Putamen (tissue), 1 donor: ENCODE measurements at regions not wholly inside any gene's neighbourhood (a gene's known extent, or its start where the extent isn't known, plus 50 kb on each side); places are given as distances from the start of the nearest gene placed in this dataset.
"Not testable (repeated sequence)": the region's sequence is repeated elsewhere in the genome, so short reads cannot be mapped to it uniquely, and the experiment has no call there.

Source experiments
- DNase-seq: peaks from one replicate; pipeline ENCODE4 v3.0.0-alpha.2; 2016; ENCODE audit warnings: low spot score

- no peak for DNase-seq
Measured at GRCh38 chr6:27617700-27618689, 145.1 kb upstream of the ZNF184 start.

GRCh38 chr6:27617046-27617687 is 144.3 kb upstream of the ZNF184 start:
- DNase-seq = no peak

GRCh38 chr6:27616328-27617045 is 143.6 kb upstream of the ZNF184 start:
- no peak for DNase-seq

- no peak for DNase-seq
Measured at GRCh38 chr6:27611451-27611850, 138.5 kb upstream of the ZNF184 start.

GRCh38 chr6:27608916-27609883 is 136.3 kb upstream of the ZNF184 start:
- no peak for DNase-seq

- DNase-seq = no peak
Measured at GRCh38 chr6:27605401-27606342, 132.8 kb upstream of the ZNF184 start.

GRCh38 chr6:27604986-27605385 is 132.1 kb upstream of the ZNF184 start:
- DNase-seq = no peak

GRCh38 chr6:27601668-27602254 is 128.9 kb upstream of the ZNF184 start:
- no peak for DNase-seq

- DNase-seq = no peak
Measured at GRCh38 chr6:27599859-27600532, 127.1 kb upstream of the ZNF184 start.

GRCh38 chr6:27597031-27597567 is 124.2 kb upstream of the ZNF184 start:
- not testable (repeated sequence) for DNase-seq

- no peak for DNase-seq
Measured at GRCh38 chr6:27593861-27594260, 121.0 kb upstream of the ZNF184 start.

GRCh38 chr6:27593200-27593818 is 120.4 kb upstream of the ZNF184 start:
- no peak for DNase-seq

- no peak for DNase-seq
Measured at GRCh38 chr6:27592481-27593199, 119.7 kb upstream of the ZNF184 start.

- DNase-seq = no peak
Measured at GRCh38 chr6:27591699-27592480, 119.0 kb upstream of the ZNF184 start.

- DNase-seq = not testable (repeated sequence)
Measured at GRCh38 chr6:27585316-27585715, 112.4 kb upstream of the ZNF184 start.

- no peak for DNase-seq
Measured at GRCh38 chr6:27584326-27584725, 111.4 kb upstream of the ZNF184 start.
